Esophagus muscularis mucosa (tissue), 3 donors: ENCODE measurements at regions not wholly inside any gene's neighbourhood (a gene's known extent, or its start where the extent isn't known, plus 50 kb on each side); places are given as distances from the start of the nearest gene placed in this dataset.

Experiments
- CTCF ChIP-seq, 3 experiments: fragments of 200-600 bp in 2 of 3; fragments of 450-650 bp in 1 of 3; sonication (generic) in 2 of 3; IDR thresholded peaks; one replicate each; pipeline ENCODE4 v1.5.1; 2017 to 2019; ENCODE audit warnings: antibody characterized with exemption in 3 of 3, mild to moderate bottlenecking in 2 of 3, moderate library complexity in 1 of 3
- EP300 ChIP-seq: sonication (generic); formaldehyde crosslinking; IDR thresholded peaks from one replicate; pipeline ENCODE4 v1.6.1; 2017; ENCODE audit warnings: antibody characterized with exemption

GRCh38 chr5:108678091-108678490 lies 69.6 kb upstream of the FER start:
- TF ChIP-seq CTCF (IDR thresholded peaks at IDR 0.05) (no peak), EP300 (no peak)
